ENCODE measurements at regions not wholly inside any gene's neighbourhood (a gene's known extent, or its start where the extent isn't known, plus 50 kb on each side); places are given as distances from the start of the nearest gene placed in this dataset.
A peak's percentile ranks its signal among the peaks of the same experiment; 100 is the strongest.

- no peak for DNase-seq
These were observed 277.6 kb downstream of the CDC5L start for GRCh38 chr6:44665143-44665542.

GRCh38 chr6:44665683-44666082 is 278.2 kb downstream of the CDC5L start:
- DNase-seq = no peak

- no peak for DNase-seq
These were observed 278.8 kb downstream of the CDC5L start for GRCh38 chr6:44666324-44666723.

- DNase-seq = no peak
These were observed 279.7 kb downstream of the CDC5L start for GRCh38 chr6:44667226-44667625.

GRCh38 chr6:44667668-44668390 is 280.3 kb downstream of the CDC5L start:
- peak; percentile 13 for DNase-seq

- DNase-seq = no peak
These were observed 281.0 kb downstream of the CDC5L start for GRCh38 chr6:44668391-44668930.

- DNase-seq = no peak
These were observed 281.7 kb downstream of the CDC5L start for GRCh38 chr6:44668976-44669934.

GRCh38 chr6:44670146-44670545 is 282.6 kb downstream of the CDC5L start:
- no peak for DNase-seq

- DNase-seq = no peak
These were observed 283.8 kb downstream of the CDC5L start for GRCh38 chr6:44671333-44671732.

GRCh38 chr6:44672086-44672485 is 284.6 kb downstream of the CDC5L start:
- no peak for DNase-seq

- no peak for DNase-seq
These were observed 285.3 kb downstream of the CDC5L start for GRCh38 chr6:44672841-44673240.

- no peak for DNase-seq
These were observed 287.0 kb downstream of the CDC5L start for GRCh38 chr6:44674226-44675155.

GRCh38 chr6:44675449-44675848 is 287.9 kb downstream of the CDC5L start:
- no peak for DNase-seq

- no peak for DNase-seq
These were observed 288.8 kb downstream of the CDC5L start for GRCh38 chr6:44676246-44676790.

GRCh38 chr6:44676826-44677433 is 289.4 kb downstream of the CDC5L start:
- DNase-seq = no peak

GRCh38 chr6:44678252-44678935 is 290.9 kb downstream of the CDC5L start:
- no peak for DNase-seq

GRCh38 chr6:44679438-44680201 is 292.1 kb downstream of the CDC5L start:
- no peak for DNase-seq

GRCh38 chr6:44680202-44680720 is 292.8 kb downstream of the CDC5L start:
- no peak for DNase-seq

- no peak for DNase-seq
These were observed 294.3 kb downstream of the CDC5L start for GRCh38 chr6:44681761-44682160.

- no peak for DNase-seq
These were observed 294.8 kb downstream of the CDC5L start for GRCh38 chr6:44682280-44682679.

Data from CD4-positive, alpha-beta T cell treated with Interleukin-17A for 1 hour (primary cell).